Activated T-cell treated with anti-CD3 and anti-CD28 coated beads, Interleukin-2, amount 50 U/mL, for 72 hours (primary cell): ENCODE measurements at regions not wholly inside any gene's neighbourhood (a gene's known extent, or its start where the extent isn't known, plus 50 kb on each side); places are given as distances from the start of the nearest gene placed in this dataset.
"Not testable (repeated sequence)": the region's sequence is repeated elsewhere in the genome, so short reads cannot be mapped to it uniquely, and the experiment has no call there.

Experiments
- ATAC-seq, 2 donors: fragments of 150-1000 bp; cut with Tn5 transposase; replicated peaks in 1 of 2; 2 replicates each; pipeline ENCODE4 v1.10.0; 2021; ENCODE audit warnings: moderate library complexity in 2 of 2, mild to moderate bottlenecking in 1 of 2
- DNase-seq, 2 donors: peaks; one replicate each; pipeline ENCODE4 v3.0.0; 2021 to 2022; ENCODE audit warnings: mixed read lengths in 1 of 2
- H3K27ac Mint-ChIP-seq: one replicate; pipeline ENCODE4 v1.8.0; 2022; ENCODE audit warnings: mild to moderate bottlenecking, moderate library complexity, mixed read lengths
- H3K27me3 Mint-ChIP-seq: one replicate; pipeline ENCODE4 v1.8.0; 2022; ENCODE audit warnings: low read depth, mixed read lengths
- H3K36me3 Mint-ChIP-seq, 2 donors: one replicate each; pipeline ENCODE4 v1.8.0; 2022; ENCODE audit warnings: mixed read lengths in 2 of 2, mild to moderate bottlenecking in 1 of 2; ENCODE audit not compliant: insufficient read depth in 2 of 2
- H3K4me1 Mint-ChIP-seq: one replicate; pipeline ENCODE4 v1.8.0; 2022; ENCODE audit warnings: low read depth, mixed read lengths
- H3K4me3 Mint-ChIP-seq, 2 donors: one replicate each; pipeline ENCODE4 v1.8.0; 2022; ENCODE audit warnings: mild to moderate bottlenecking in 2 of 2, mixed read lengths in 2 of 2, moderate library complexity in 2 of 2
- H3K9me3 Mint-ChIP-seq, 2 donors: one replicate each; pipeline ENCODE4 v1.8.0; 2022; ENCODE audit warnings: mixed read lengths in 2 of 2

- Mint-ChIP-seq H3K36me3 (no peaks in the 10 kb centered on the region), H3K27ac (peak overlapping the region; percentile 57), H3K4me1 (peaks cover 5% of the 10 kb centered on the region), H3K4me3 (no peak overlapping the region), H3K9me3 (peaks cover 0 to 2% of the 10 kb centered on the region in 2 donors), H3K27me3 (no peaks in the 10 kb centered on the region)
- DNase-seq (no peak), ATAC-seq (no peak)
Measured at GRCh38 chr6:81613606-81614005, 138.9 kb downstream of the TENT5A start.

GRCh38 chr6:81612136-81612535, 140.3 kb downstream of the TENT5A start:
- H3K4me3 Mint-ChIP-seq = no peak overlapping the region
- DNase-seq = no peak
- no peak for ATAC-seq
- peaks cover 0 to 2% of the 10 kb centered on the region in 2 donors for H3K9me3 Mint-ChIP-seq
- no peaks in the 10 kb centered on the region for H3K27me3 Mint-ChIP-seq
- H3K4me1 Mint-ChIP-seq = peaks cover 5% of the 10 kb centered on the region
- no peak overlapping the region for H3K27ac Mint-ChIP-seq
- H3K36me3 Mint-ChIP-seq = no peaks in the 10 kb centered on the region

- Mint-ChIP-seq H3K27me3 (no peaks in the 10 kb centered on the region), H3K4me3 (no peak overlapping the region), H3K27ac (no peak overlapping the region), H3K4me1 (peaks cover 5% of the 10 kb centered on the region), H3K9me3 (peaks cover 0 to 2% of the 10 kb centered on the region in 2 donors), H3K36me3 (no peaks in the 10 kb centered on the region)
- no peak for ATAC-seq
- DNase-seq = no peak
Measured at GRCh38 chr6:81609736-81610135, 142.7 kb downstream of the TENT5A start.

- H3K27me3 Mint-ChIP-seq = no peaks in the 10 kb centered on the region
- H3K27ac Mint-ChIP-seq = no peak overlapping the region
- H3K4me3 Mint-ChIP-seq = no peak overlapping the region
- no peak for DNase-seq
- H3K36me3 Mint-ChIP-seq = no peaks in the 10 kb centered on the region
- no peak for ATAC-seq
- peaks cover 5% of the 10 kb centered on the region for H3K4me1 Mint-ChIP-seq
- peaks cover 1 to 7% of the 10 kb centered on the region in 2 donors for H3K9me3 Mint-ChIP-seq
Measured at GRCh38 chr6:81608776-81609175, 143.7 kb downstream of the TENT5A start.

- Mint-ChIP-seq H3K27me3 (no peaks in the 10 kb centered on the region), H3K4me1 (no peaks in the 10 kb centered on the region), H3K27ac (no peak overlapping the region), H3K4me3 (no peak overlapping the region), H3K9me3 (peaks cover 4 to 12% of the 10 kb centered on the region in 2 donors), H3K36me3 (peaks cover 0 to 1% of the 10 kb centered on the region in 2 donors)
- DNase-seq (no peak), ATAC-seq (no peak)
Measured at GRCh38 chr6:81606965-81607381, 145.5 kb downstream of the TENT5A start.

GRCh38 chr6:81605526-81605925, 147.0 kb downstream of the TENT5A start:
- H3K27me3 Mint-ChIP-seq = no peaks in the 10 kb centered on the region
- ATAC-seq = no peak
- H3K4me1 Mint-ChIP-seq = no peaks in the 10 kb centered on the region

GRCh38 chr6:81601918-81602317, 150.6 kb downstream of the TENT5A start:
- no peaks in the 10 kb centered on the region for H3K4me1 Mint-ChIP-seq
- no peak for DNase-seq
- H3K36me3 Mint-ChIP-seq = peaks cover 0 to 1% of the 10 kb centered on the region in 2 donors
- peaks cover 4 to 14% of the 10 kb centered on the region in 2 donors for H3K9me3 Mint-ChIP-seq
- H3K27ac Mint-ChIP-seq = no peak overlapping the region
- H3K27me3 Mint-ChIP-seq = no peaks in the 10 kb centered on the region
- no peak overlapping the region for H3K4me3 Mint-ChIP-seq
- no peak for ATAC-seq

More at GRCh38 chr6:81605526-81605925, 147.0 kb downstream of the TENT5A start:
- Mint-ChIP-seq H3K27ac (no peak overlapping the region), H3K36me3 (peaks cover 0 to 1% of the 10 kb centered on the region in 2 donors), H3K9me3 (peaks cover 4 to 12% of the 10 kb centered on the region in 2 donors), H3K4me3 (no peak overlapping the region)
- DNase-seq = no peak

- DNase-seq, ATAC-seq, H3K4me1 Mint-ChIP-seq, H3K4me3 Mint-ChIP-seq, H3K27ac Mint-ChIP-seq, H3K27me3 Mint-ChIP-seq, H3K36me3 Mint-ChIP-seq: not testable (repeated sequence)
- H3K9me3 Mint-ChIP-seq = peaks cover 6 to 14% of the 10 kb centered on the region in 2 donors
Measured at GRCh38 chr6:81600488-81600887, 152.0 kb downstream of the TENT5A start.

GRCh38 chr6:81594501-81594900, 158.0 kb downstream of the TENT5A start:
- Mint-ChIP-seq H3K4me1 (no peaks in the 10 kb centered on the region), H3K9me3 (peaks cover 3 to 4% of the 10 kb centered on the region in 2 donors), H3K36me3 (peaks cover 0 to 1% of the 10 kb centered on the region in 2 donors), H3K27ac (no peak overlapping the region), H3K4me3 (no peak overlapping the region), H3K27me3 (no peaks in the 10 kb centered on the region)
- DNase-seq (no peak), ATAC-seq (no peak)

GRCh38 chr6:81590314-81590691, 162.2 kb downstream of the TENT5A start:
- H3K36me3 Mint-ChIP-seq = peaks cover 0 to 1% of the 10 kb centered on the region in 2 donors
- peaks cover 1 to 7% of the 10 kb centered on the region in 2 donors for H3K9me3 Mint-ChIP-seq

GRCh38 chr6:81589465-81590313, 162.8 kb downstream of the TENT5A start:
- peaks cover 0 to 1% of the 10 kb centered on the region in 2 donors for H3K36me3 Mint-ChIP-seq

More at GRCh38 chr6:81590314-81590691, 162.2 kb downstream of the TENT5A start:
- DNase-seq = no peak
- Mint-ChIP-seq H3K4me1 (no peaks in the 10 kb centered on the region), H3K4me3 (no peak overlapping the region), H3K27me3 (no peaks in the 10 kb centered on the region), H3K27ac (no peak overlapping the region)
- no peak for ATAC-seq

GRCh38 chr6:81585686-81586085, 166.8 kb downstream of the TENT5A start:
- H3K27ac Mint-ChIP-seq, H3K4me3 Mint-ChIP-seq, ATAC-seq, H3K27me3 Mint-ChIP-seq, DNase-seq, H3K4me1 Mint-ChIP-seq, H3K36me3 Mint-ChIP-seq: not testable (repeated sequence)
- peaks cover 0 to 13% of the 10 kb centered on the region in 2 donors for H3K9me3 Mint-ChIP-seq

More at GRCh38 chr6:81589465-81590313, 162.8 kb downstream of the TENT5A start:
- no peaks in the 10 kb centered on the region for H3K4me1 Mint-ChIP-seq
- H3K27me3 Mint-ChIP-seq = no peaks in the 10 kb centered on the region
- no peak for ATAC-seq
- H3K9me3 Mint-ChIP-seq = peaks cover 1 to 9% of the 10 kb centered on the region in 2 donors
- no peak for DNase-seq
- H3K4me3 Mint-ChIP-seq = no peak overlapping the region
- no peak overlapping the region for H3K27ac Mint-ChIP-seq

GRCh38 chr6:81584156-81584555, 168.3 kb downstream of the TENT5A start:
- not testable (repeated sequence) for H3K36me3 Mint-ChIP-seq, H3K4me3 Mint-ChIP-seq, H3K27ac Mint-ChIP-seq, H3K4me1 Mint-ChIP-seq, H3K27me3 Mint-ChIP-seq, ATAC-seq, DNase-seq
- H3K9me3 Mint-ChIP-seq = peaks cover 2 to 13% of the 10 kb centered on the region in 2 donors
